NT2/D1 (cell line): ENCODE measurements at regions not wholly inside any gene's neighbourhood (a gene's known extent, or its start where the extent isn't known, plus 50 kb on each side); places are given as distances from the start of the nearest gene placed in this dataset.
"Not testable (repeated sequence)": the region's sequence is repeated elsewhere in the genome, so short reads cannot be mapped to it uniquely, and the experiment has no call there.

Source experiments
- DNase-seq: peaks from one replicate; pipeline ENCODE4 v3.0.0-alpha.2; 2011; ENCODE audit warnings: low read depth, low spot score
- H3K27me3 ChIP-seq: 2 replicates; pipeline ENCODE4 v1.6.0; 2011; ENCODE audit warnings: mild to moderate bottlenecking; ENCODE audit not compliant: insufficient read length, insufficient read depth
- H3K36me3 ChIP-seq: 2 replicates; pipeline ENCODE4 v1.6.1; 2011; ENCODE audit warnings: mild to moderate bottlenecking, low read length, mixed read lengths; ENCODE audit not compliant: insufficient read depth, insufficient read length
- H3K4me1 ChIP-seq: 2 replicates; pipeline ENCODE4 v1.5.1; 2011; ENCODE audit not compliant: insufficient read depth, insufficient read length
- H3K4me3 ChIP-seq: 2 replicates; pipeline ENCODE4 v1.5.1; 2011; ENCODE audit warnings: low read depth; ENCODE audit not compliant: insufficient read length
- H3K9ac ChIP-seq: 2 replicates; pipeline ENCODE4 v1.6.0; 2011; ENCODE audit warnings: low read depth; ENCODE audit not compliant: insufficient read length
- H3K9me3 ChIP-seq: 2 replicates; pipeline ENCODE4 v1.5.1; 2011; ENCODE audit warnings: mild to moderate bottlenecking, low read length; ENCODE audit not compliant: insufficient read depth
- SUZ12 ChIP-seq: IDR thresholded peaks from 2 replicates; pipeline ENCODE4 v1.6.1; 2011; ENCODE audit not compliant: insufficient read length, insufficient read depth; ENCODE audit errors: extremely low read depth
- YY1 ChIP-seq: IDR thresholded peaks from 2 replicates; pipeline ENCODE4 v1.6.1; 2011; ENCODE audit not compliant: insufficient read length, insufficient read depth
- ZNF274 ChIP-seq: IDR thresholded peaks from 2 replicates; pipeline ENCODE4 v1.6.1; 2011; ENCODE audit warnings: mild to moderate bottlenecking, low read depth, low read length

DNA sequence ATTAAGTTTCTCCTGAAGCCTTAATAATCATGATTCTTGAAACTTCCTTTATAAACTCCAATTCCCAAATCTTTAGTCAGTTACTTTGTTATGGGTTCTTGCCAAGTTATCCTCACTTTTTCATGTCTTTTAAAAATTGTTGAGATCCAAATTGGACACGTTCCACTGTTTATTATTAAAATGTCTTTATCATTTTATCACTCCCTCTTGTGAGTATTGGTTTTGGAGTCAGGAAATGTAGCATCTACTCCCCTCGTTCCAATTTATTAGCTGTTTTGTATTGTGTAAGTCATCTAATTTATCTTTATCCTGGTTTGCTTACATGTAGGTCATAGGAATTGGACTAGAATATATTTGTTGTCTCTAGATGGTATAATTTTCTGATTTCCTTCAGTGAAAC lies 213.1 kb upstream of the SLC39A10 start:
- no peak overlapping the region for H3K9ac ChIP-seq
- no peaks in the 10 kb centered on the region for H3K4me1 ChIP-seq
- TF ChIP-seq SUZ12 (no peak), ZNF274 (no peak), YY1 (no peak)
- H3K4me3 ChIP-seq, result no peak overlapping the region
- no peaks in the 10 kb centered on the region for H3K36me3 ChIP-seq
- no peaks in the 10 kb centered on the region for H3K9me3 ChIP-seq
- no peak for DNase-seq
- H3K27me3 ChIP-seq, result no peaks in the 10 kb centered on the region

- Histone ChIP-seq H3K27me3 (no peaks in the 10 kb centered on the region), H3K36me3 (no peaks in the 10 kb centered on the region), H3K4me3 (no peak overlapping the region), H3K9me3 (no peaks in the 10 kb centered on the region), H3K4me1 (no peaks in the 10 kb centered on the region), H3K9ac (no peak overlapping the region)
- no peak for DNase-seq
- TF ChIP-seq SUZ12 (no peak), ZNF274 (no peak)
Measured at GRCh38 chr2:195442458-195443175, 214.4 kb upstream of the SLC39A10 start.

DNA sequence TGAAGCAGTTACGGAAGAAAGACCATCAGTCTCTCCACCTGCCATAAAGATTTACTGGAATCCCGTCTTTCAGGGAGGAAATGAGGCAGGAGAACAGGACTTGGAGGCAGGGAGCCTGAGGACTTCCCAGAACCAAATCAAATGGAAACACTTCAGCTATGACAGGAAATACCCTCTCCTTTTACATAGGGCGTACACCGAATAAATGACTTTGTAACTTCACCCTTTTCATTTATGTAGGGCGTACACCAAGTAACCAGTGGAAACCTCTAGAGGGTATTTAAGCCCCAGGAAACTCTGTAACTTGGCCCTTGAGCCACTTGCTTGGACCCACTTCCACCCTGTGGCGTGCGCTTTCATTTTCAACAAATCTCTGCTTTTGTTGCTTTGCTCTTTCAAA lies 218.3 kb upstream of the SLC39A10 start:
- no peak overlapping the region for H3K9ac ChIP-seq
- no peaks in the 10 kb centered on the region for H3K4me1 ChIP-seq
- no peak for TF ChIP-seq YY1
- no peak for TF ChIP-seq SUZ12
- TF ChIP-seq ZNF274, result no peak
- DNase-seq, result no peak
- no peak overlapping the region for H3K4me3 ChIP-seq
- no peaks in the 10 kb centered on the region for H3K27me3 ChIP-seq
- H3K9me3 ChIP-seq, result peaks cover 8% of the 10 kb centered on the region; the same call in 1 of the 2 replicates
- no peaks in the 10 kb centered on the region for H3K36me3 ChIP-seq

DNA sequence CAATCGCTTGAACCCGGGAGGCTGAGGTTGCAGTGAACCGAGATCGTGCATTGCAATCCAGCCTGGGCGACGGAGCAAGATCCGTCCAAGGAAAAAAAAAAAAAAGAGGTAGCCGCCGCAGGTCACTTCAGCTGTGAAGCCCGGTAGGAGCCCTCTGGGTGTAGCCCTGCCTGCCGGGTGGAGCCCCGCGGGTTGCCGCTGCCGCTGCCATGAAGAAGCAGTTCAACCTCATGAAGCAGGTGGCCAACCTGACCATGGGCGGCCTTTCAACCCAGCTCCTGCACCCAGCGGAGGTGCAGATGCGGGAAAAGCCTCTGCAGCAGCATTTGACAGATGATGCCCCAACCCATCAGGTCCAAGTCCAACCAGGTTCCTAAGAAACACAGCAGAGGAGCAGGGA lies 219.5 kb upstream of the SLC39A10 start:
- no peaks in the 10 kb centered on the region for H3K27me3 ChIP-seq

GRCh38 chr2:195434346-195434745 lies 222.7 kb upstream of the SLC39A10 start:
- DNase-seq, result no peak
- peaks cover 8% of the 10 kb centered on the region; the same call in 1 of the 2 replicates for H3K9me3 ChIP-seq
- H3K4me3 ChIP-seq, result no peak overlapping the region
- H3K9ac ChIP-seq, result no peak overlapping the region
- H3K27me3 ChIP-seq, result no peaks in the 10 kb centered on the region
- TF ChIP-seq SUZ12 (no peak), ZNF274 (no peak), YY1 (no peak)
- no peaks in the 10 kb centered on the region for H3K36me3 ChIP-seq
- no peaks in the 10 kb centered on the region for H3K4me1 ChIP-seq

More for the DNA sequence above, 219.5 kb upstream of the SLC39A10 start:
- H3K9me3 ChIP-seq, result peaks cover 8% of the 10 kb centered on the region; the same call in 1 of the 2 replicates
- H3K9ac ChIP-seq, result no peak overlapping the region
- H3K4me3 ChIP-seq, result no peak overlapping the region
- H3K36me3 ChIP-seq, result no peaks in the 10 kb centered on the region
- H3K4me1 ChIP-seq, result no peaks in the 10 kb centered on the region
- no peak for DNase-seq
- TF ChIP-seq ZNF274 (no peak), YY1 (no peak), SUZ12 (no peak)

GRCh38 chr2:195433729-195434128 lies 223.3 kb upstream of the SLC39A10 start:
- not testable (repeated sequence) for H3K4me1 ChIP-seq, H3K4me3 ChIP-seq, H3K36me3 ChIP-seq, H3K27me3 ChIP-seq, H3K9me3 ChIP-seq, H3K9ac ChIP-seq
- peak; percentile 6 for DNase-seq

GRCh38 chr2:195428673-195429072 lies 228.4 kb upstream of the SLC39A10 start:
- TF ChIP-seq SUZ12, result no peak
- no peak for TF ChIP-seq YY1
- no peak for TF ChIP-seq ZNF274
- H3K9ac ChIP-seq, result no peak overlapping the region
- H3K4me1 ChIP-seq, result no peaks in the 10 kb centered on the region
- no peak overlapping the region for H3K4me3 ChIP-seq
- DNase-seq, result no peak
- H3K9me3 ChIP-seq, result no peaks in the 10 kb centered on the region
- no peaks in the 10 kb centered on the region for H3K27me3 ChIP-seq
- no peaks in the 10 kb centered on the region for H3K36me3 ChIP-seq
